Limb (tissue), 2 donors: ENCODE measurements at regions not wholly inside any gene's neighbourhood (a gene's known extent, or its start where the extent isn't known, plus 50 kb on each side); places are given as distances from the start of the nearest gene placed in this dataset.
"Not testable (repeated sequence)": the region's sequence is repeated elsewhere in the genome, so short reads cannot be mapped to it uniquely, and the experiment has no call there.

Experiments
- DNase-seq, 2 donors: peaks; one replicate each; pipeline ENCODE4 v3.0.0-alpha.2; 2016; ENCODE audit errors: extremely low spot score in 2 of 2

GRCh38 chr3:106116733-106117489, 248.1 kb upstream of the CBLB start:
- no peak for DNase-seq

- no peak for DNase-seq
Measured at GRCh38 chr3:106117490-106117858, 248.7 kb upstream of the CBLB start.

GRCh38 chr3:106119614-106120082, 250.8 kb upstream of the CBLB start:
- no peak for DNase-seq

GRCh38 chr3:106120356-106120755, 251.5 kb upstream of the CBLB start:
- DNase-seq: no peak

- DNase-seq: no peak
Measured at GRCh38 chr3:106121491-106122289, 252.9 kb upstream of the CBLB start.

GRCh38 chr3:106124818-106125217, 256.0 kb upstream of the CBLB start:
- DNase-seq: no peak

- DNase-seq: peak in 1 of 2 donors; percentile 78
Measured at GRCh38 chr3:106125321-106125720, 256.5 kb upstream of the CBLB start.

- peak in 1 of 2 donors; percentile 72 for DNase-seq
Measured at GRCh38 chr3:106126067-106126845, 257.4 kb upstream of the CBLB start.

- DNase-seq: no peak
Measured at GRCh38 chr3:106126846-106127235, 258.0 kb upstream of the CBLB start.

- no peak for DNase-seq
Measured at GRCh38 chr3:106129939-106130338, 261.1 kb upstream of the CBLB start.

- peak in 1 of 2 donors; percentile 34 for DNase-seq
Measured at GRCh38 chr3:106130384-106131198, 261.8 kb upstream of the CBLB start.

- DNase-seq: no peak
Measured at GRCh38 chr3:106135451-106136160, 266.8 kb upstream of the CBLB start.

GRCh38 chr3:106139826-106140225, 271.0 kb upstream of the CBLB start:
- no peak for DNase-seq

- DNase-seq: no peak
Measured at GRCh38 chr3:106140431-106140830, 271.6 kb upstream of the CBLB start.

- DNase-seq: no peak
Measured at GRCh38 chr3:106144030-106144429, 275.2 kb upstream of the CBLB start.

GRCh38 chr3:106148440-106149082, 279.7 kb upstream of the CBLB start:
- not testable (repeated sequence) for DNase-seq

- no peak for DNase-seq
Measured at GRCh38 chr3:106157411-106157810, 288.6 kb upstream of the CBLB start.

GRCh38 chr3:106160396-106160795, 291.6 kb upstream of the CBLB start:
- DNase-seq: no peak

GRCh38 chr3:106161246-106161645, 292.4 kb upstream of the CBLB start:
- DNase-seq: no peak

GRCh38 chr3:106167728-106168127, 298.9 kb upstream of the CBLB start:
- no peak for DNase-seq
